Fibroblast of lung (primary cell): ENCODE measurements at regions not wholly inside any gene's neighbourhood (a gene's known extent, or its start where the extent isn't known, plus 50 kb on each side); places are given as distances from the start of the nearest gene placed in this dataset.

ENCODE experiments used
- DNase-seq, 2 donors: peaks; one replicate each; pipeline versions ENCODE4 v3.0.0 to v3.0.0-alpha.2; 2010; ENCODE audit warnings: low read depth in 2 of 2
- H2AFZ ChIP-seq: 2 replicates; pipeline ENCODE4 v1.5.1; 2012; ENCODE audit warnings: low read length, control low read depth, inconsistent platforms
- H3K27ac ChIP-seq: 2 replicates; pipeline ENCODE4 v1.5.1; 2011; ENCODE audit warnings: low read length, control low read depth; ENCODE audit not compliant: insufficient read depth
- H3K27me3 ChIP-seq: 2 replicates; pipeline ENCODE4 v1.5.1; 2011; ENCODE audit warnings: mild to moderate bottlenecking, low read length; ENCODE audit not compliant: control insufficient read depth, insufficient read depth
- H3K36me3 ChIP-seq: 2 replicates; pipeline ENCODE4 v1.5.1; 2011; ENCODE audit warnings: low read length; ENCODE audit not compliant: control insufficient read depth, insufficient read depth
- H3K4me1 ChIP-seq: 2 replicates; pipeline ENCODE4 v1.5.1; 2011; ENCODE audit warnings: low read length; ENCODE audit not compliant: control insufficient read depth, insufficient read depth; ENCODE audit errors: extremely low read depth
- H3K4me2 ChIP-seq: 2 replicates; pipeline ENCODE4 v1.5.1; 2011; ENCODE audit warnings: low read length, control low read depth; ENCODE audit not compliant: insufficient read depth; ENCODE audit errors: extremely low read depth
- H3K4me3 ChIP-seq, 4 experiments: fragments of 200-600 bp in 1 of 4; sonication (generic) in 1 of 4; replicated peaks in 1 of 4; 2 replicates each; pipeline ENCODE4 v1.5.1; 2011 to 2016; ENCODE audit warnings: low read length in 4 of 4, low read depth in 3 of 4, mild to moderate bottlenecking in 3 of 4, control low read depth in 2 of 4, inconsistent platforms in 1 of 4, mixed read lengths in 1 of 4; ENCODE audit not compliant: insufficient read depth in 1 of 4; ENCODE audit errors: control extremely low read depth in 1 of 4
- H3K79me2 ChIP-seq: 2 replicates; pipeline ENCODE4 v1.5.1; 2012; ENCODE audit warnings: mild to moderate bottlenecking, low read length, inconsistent platforms; ENCODE audit not compliant: control insufficient read depth, insufficient read depth
- H3K9ac ChIP-seq: 2 replicates; pipeline ENCODE4 v1.5.1; 2011; ENCODE audit warnings: mild to moderate bottlenecking, low read length, control low read depth; ENCODE audit not compliant: insufficient read depth
- H3K9me3 ChIP-seq: 2 replicates; pipeline ENCODE4 v1.5.1; 2012; ENCODE audit warnings: low read depth, low read length; ENCODE audit not compliant: control insufficient read depth, insufficient read depth
- H4K20me1 ChIP-seq: 2 replicates; pipeline ENCODE4 v1.5.1; 2011; ENCODE audit warnings: low read length; ENCODE audit not compliant: control insufficient read depth, insufficient read depth; ENCODE audit errors: extremely low read depth
- CTCF ChIP-seq, 2 donors: IDR thresholded peaks in 1 of 2; conservative IDR thresholded peaks in 1 of 2; 1 replicate in 1 of 2; 2 replicates in 1 of 2; pipeline ENCODE4 v1.5.1; 2011 to 2012; ENCODE audit warnings: low read length in 2 of 2, control low read depth in 1 of 2, inconsistent platforms in 1 of 2, low read depth in 1 of 2, mild to moderate bottlenecking in 1 of 2
- EZH2 ChIP-seq: IDR thresholded peaks from 2 replicates; pipeline ENCODE4 v1.5.1; 2012; ENCODE audit warnings: low read length, control low read depth, mild to moderate bottlenecking; ENCODE audit errors: missing control alignments

- Histone ChIP-seq H3K36me3 (no peaks in the 10 kb centered on the region), H3K4me1 (no peaks in the 10 kb centered on the region), H3K27me3 (no peaks in the 10 kb centered on the region), H3K27ac (no peak overlapping the region), H4K20me1 (no peaks in the 10 kb centered on the region), H3K79me2 (no peaks in the 10 kb centered on the region), H3K4me2 (no peak overlapping the region), H3K9ac (no peak overlapping the region), H3K4me3 (no peak overlapping the region), H3K9me3 (no peaks in the 10 kb centered on the region), H2AFZ (no peak overlapping the region)
- TF ChIP-seq EZH2 (no peak), CTCF (conservative IDR thresholded peaks at IDR 0.05 in 1 of 2, IDR thresholded peaks at IDR 0.05 in 1 of 2; ENCODE audit: low read depth in 1 of 2, low read length in 2 of 2) (no peak)
- DNase-seq: no peak
These were observed 77.2 kb upstream of the STT3B start for GRCh38 chr3:31455524-31455923.

GRCh38 chr3:31456373-31456772 lies 76.4 kb upstream of the STT3B start:
- DNase-seq: no peak
- no peaks in the 10 kb centered on the region for H4K20me1 ChIP-seq

GRCh38 chr3:31461426-31461825 lies 71.3 kb upstream of the STT3B start:
- no peaks in the 10 kb centered on the region for H3K9me3 ChIP-seq
- no peaks in the 10 kb centered on the region for H3K4me1 ChIP-seq
- no peak overlapping the region for H2AFZ ChIP-seq
- no peak overlapping the region for H3K9ac ChIP-seq
- H3K27me3 ChIP-seq: no peaks in the 10 kb centered on the region
- no peak overlapping the region for H3K4me3 ChIP-seq
- H3K36me3 ChIP-seq: no peaks in the 10 kb centered on the region
- no peak overlapping the region for H3K27ac ChIP-seq
- H4K20me1 ChIP-seq: no peaks in the 10 kb centered on the region
- H3K79me2 ChIP-seq: no peaks in the 10 kb centered on the region
- DNase-seq: no peak
- H3K4me2 ChIP-seq: no peak overlapping the region
- no peak for TF ChIP-seq CTCF (conservative IDR thresholded peaks at IDR 0.05 in 1 of 2, IDR thresholded peaks at IDR 0.05 in 1 of 2; ENCODE audit: low read depth in 1 of 2, low read length in 2 of 2)
- no peak for TF ChIP-seq EZH2

More at GRCh38 chr3:31456373-31456772, 76.4 kb upstream of the STT3B start:
- H3K36me3 ChIP-seq: no peaks in the 10 kb centered on the region
- no peak overlapping the region for H3K4me2 ChIP-seq
- H3K79me2 ChIP-seq: no peaks in the 10 kb centered on the region
- no peak overlapping the region for H3K9ac ChIP-seq
- H2AFZ ChIP-seq: no peak overlapping the region
- no peaks in the 10 kb centered on the region for H3K27me3 ChIP-seq
- no peaks in the 10 kb centered on the region for H3K9me3 ChIP-seq
- TF ChIP-seq EZH2: no peak
- no peak for TF ChIP-seq CTCF (conservative IDR thresholded peaks at IDR 0.05 in 1 of 2, IDR thresholded peaks at IDR 0.05 in 1 of 2; ENCODE audit: low read depth in 1 of 2, low read length in 2 of 2)
- H3K4me3 ChIP-seq: no peak overlapping the region
- H3K27ac ChIP-seq: no peak overlapping the region
- H3K4me1 ChIP-seq: no peaks in the 10 kb centered on the region
